ENCODE measurements at regions not wholly inside any gene's neighbourhood (a gene's known extent, or its start where the extent isn't known, plus 50 kb on each side); places are given as distances from the start of the nearest gene placed in this dataset.
A peak's percentile ranks its signal among the peaks of the same experiment; 100 is the strongest.
"Not testable (repeated sequence)": the region's sequence is repeated elsewhere in the genome, so short reads cannot be mapped to it uniquely, and the experiment has no call there.

- DNase-seq, result no peak
Observed at GRCh38 chr15:69554279-69554961, 101.8 kb downstream of the RPLP1 start.

DNA sequence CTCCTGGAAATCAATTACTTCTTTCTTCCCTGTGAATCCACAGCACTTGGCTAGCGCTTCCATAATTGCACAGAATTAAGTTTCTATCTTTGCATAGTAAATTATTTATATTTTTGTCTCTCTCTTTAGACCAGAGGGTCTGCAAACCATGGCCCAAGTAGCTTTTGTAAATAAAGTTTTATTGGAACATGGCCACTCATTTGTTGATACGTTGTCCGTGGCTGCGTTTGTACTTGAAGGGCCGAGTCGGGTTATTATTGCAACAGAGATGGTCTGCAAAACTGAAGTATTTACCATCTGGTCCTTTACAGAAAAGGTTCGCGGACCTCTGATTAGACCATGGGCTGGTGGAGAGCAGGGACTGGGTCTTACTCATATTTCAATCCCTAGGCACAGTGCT lies 102.5 kb downstream of the RPLP1 start:
- DNase-seq, result no peak

DNA sequence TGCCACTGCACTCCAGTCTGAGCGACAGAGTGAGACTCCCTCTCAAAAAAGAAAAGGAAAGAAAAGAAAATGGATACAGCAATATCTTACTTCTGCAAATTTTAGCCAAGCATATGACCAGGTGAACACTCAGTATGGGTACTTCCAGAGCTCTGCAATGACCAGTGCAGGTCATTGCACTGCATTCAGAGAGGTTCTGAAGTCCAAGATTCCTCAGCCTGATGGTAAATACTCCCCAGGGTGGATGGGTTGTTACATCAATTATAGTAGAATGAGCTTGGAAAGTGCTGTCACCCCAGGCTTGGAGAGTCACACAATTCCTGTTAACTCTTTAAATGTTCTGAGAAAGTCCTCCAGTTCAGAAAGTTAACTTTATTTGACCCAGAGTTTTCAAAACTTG lies 103.7 kb downstream of the RPLP1 start:
- no peak for DNase-seq

DNA sequence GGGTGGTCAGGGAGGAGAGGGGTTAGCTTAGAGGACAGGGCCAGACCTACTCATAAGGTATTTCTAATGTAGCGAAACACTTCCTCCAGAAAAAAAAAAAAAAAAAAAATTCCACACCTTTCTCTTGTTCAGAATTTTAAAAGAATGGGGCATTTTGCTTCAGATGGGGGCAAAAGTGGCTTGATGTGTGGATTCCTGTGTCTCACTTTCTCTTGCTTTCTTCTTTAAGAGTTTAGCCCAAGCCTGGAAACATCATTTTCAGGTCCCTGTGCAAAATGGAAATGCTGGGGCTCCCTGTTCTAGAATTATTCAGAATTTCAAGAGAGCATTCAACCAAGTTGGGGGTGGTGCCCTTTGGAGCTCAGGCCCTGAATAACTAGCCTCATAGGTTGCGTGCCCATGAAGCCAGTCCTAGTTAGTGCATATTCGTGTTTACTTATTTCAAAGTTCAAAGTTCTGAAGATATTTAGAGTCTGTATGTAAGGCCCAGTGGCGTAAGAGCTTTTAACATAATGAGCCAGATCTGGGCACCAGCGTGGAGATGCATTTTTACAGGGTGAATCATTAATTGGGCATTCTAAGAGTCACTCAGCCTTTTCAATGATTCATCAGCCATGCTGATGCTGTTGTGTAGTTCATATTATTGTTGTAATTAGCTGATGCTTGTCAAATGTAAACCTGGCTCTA lies 104.5 kb downstream of the RPLP1 start:
- no peak for DNase-seq

GRCh38 chr15:69557707-69558409 lies 105.2 kb downstream of the RPLP1 start:
- no peak for DNase-seq

DNA sequence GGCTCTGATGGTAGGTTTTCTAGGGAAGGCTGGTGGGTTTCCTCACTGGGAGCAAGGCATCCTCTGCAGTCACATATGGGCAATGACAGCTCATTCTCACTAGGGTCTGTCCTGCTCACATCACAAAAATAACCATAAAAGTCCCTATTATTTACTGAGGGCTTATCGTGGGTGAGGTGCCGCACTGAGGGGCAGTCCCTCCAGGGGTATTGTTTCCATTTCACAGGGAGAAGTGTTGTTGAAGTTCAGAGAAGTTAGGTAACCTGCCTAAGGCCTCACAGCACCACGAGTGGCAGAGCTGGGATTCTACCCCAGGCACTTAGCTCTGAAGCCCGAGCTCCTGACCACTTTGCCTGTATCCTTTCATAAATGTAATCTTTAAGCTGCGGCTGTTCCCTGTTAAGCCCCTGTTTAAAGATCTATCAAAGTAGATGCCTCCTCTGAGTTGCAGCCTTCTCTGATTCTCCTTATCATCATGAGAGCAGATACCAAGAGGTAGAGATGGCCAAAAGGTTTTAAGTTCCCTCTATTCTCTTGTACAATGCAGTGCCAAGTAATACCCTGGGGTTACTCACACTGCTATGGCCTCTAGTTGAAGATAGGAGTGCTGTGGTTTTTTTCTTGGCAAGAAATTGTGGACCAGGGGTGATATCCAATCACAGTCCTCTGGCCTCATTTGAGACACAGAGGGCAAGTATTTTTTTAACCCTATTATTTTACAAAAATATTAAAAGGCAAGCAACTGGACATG lies 107.0 kb downstream of the RPLP1 start:
- DNase-seq, result no peak

DNA sequence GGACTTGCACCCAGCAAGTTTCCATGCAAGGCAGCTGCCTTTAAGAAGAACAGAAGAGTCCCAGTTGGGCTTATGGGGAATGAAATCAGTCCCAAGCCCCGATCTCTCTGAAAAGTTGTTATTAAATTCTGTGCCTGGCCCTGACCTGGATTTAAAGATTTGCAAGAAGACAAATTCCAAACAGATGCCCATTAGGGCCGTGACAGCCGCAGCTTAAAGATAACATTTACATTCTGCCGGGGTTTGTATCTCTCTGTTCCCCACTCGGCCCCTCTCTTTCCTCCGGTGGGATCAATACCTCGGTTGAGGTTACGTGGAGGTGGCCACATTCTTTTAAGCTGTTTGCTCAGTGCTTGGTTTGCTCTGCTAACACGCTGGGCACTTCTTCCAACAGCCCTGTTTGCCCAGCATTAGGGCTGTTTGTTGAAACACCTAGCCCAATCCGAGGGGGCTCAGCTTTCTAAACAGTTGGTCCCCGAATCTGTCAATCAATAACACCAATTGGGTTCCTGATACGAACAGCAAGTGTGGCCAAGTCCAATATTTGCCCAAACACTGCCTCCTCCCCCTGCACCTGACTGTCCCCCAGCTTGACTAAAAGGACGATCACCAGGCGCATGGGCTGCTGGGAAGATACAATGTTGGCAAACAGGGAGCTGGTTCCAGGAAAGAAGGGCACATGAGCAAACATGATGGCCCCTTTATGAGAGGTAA lies 108.6 kb downstream of the RPLP1 start:
- DNase-seq, result no peak

DNA sequence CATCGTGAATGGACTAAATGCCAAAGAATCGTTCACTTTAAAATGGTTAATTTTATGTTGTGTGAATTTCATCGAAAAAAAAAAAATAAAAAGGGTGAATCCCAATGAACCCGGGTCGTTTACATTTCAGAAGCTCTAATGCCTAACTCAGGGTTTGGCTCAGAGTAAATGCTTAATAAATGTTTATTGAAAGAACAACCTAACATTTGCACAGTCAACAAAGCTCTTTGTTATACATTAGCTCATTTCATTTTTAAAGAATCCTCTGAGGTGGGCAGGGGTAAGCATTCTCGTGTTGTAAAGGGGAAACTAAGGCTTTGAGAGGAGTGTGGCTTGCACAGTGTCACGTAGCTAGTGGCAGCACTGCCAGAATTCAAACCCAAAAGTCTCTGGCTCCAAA lies 109.5 kb downstream of the RPLP1 start:
- no peak for DNase-seq

DNA sequence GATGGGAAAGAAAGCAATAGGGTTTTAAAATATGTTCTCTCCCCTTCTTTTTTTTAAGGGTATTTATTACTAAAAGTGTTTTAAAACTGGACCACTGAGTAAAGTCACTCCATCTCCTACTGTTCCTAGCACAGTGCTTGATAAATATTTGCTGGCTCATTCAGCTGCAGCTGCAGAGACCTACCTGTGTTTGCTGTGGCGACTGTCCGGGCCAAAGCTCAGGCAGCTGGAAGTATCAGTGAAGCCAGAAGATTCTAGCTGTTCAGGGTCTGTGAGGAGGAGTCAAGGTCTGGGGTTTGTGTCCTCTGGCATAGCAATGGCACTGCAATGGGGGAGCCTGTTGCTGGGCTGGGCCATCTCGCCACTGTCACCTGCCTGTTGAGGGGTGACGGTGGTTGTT lies 109.9 kb downstream of the RPLP1 start:
- no peak for DNase-seq

- no peak for DNase-seq
Observed at GRCh38 chr15:69565066-69565655, 112.5 kb downstream of the RPLP1 start.

GRCh38 chr15:69567238-69567760 lies 114.7 kb downstream of the RPLP1 start:
- not testable (repeated sequence) for DNase-seq

DNA sequence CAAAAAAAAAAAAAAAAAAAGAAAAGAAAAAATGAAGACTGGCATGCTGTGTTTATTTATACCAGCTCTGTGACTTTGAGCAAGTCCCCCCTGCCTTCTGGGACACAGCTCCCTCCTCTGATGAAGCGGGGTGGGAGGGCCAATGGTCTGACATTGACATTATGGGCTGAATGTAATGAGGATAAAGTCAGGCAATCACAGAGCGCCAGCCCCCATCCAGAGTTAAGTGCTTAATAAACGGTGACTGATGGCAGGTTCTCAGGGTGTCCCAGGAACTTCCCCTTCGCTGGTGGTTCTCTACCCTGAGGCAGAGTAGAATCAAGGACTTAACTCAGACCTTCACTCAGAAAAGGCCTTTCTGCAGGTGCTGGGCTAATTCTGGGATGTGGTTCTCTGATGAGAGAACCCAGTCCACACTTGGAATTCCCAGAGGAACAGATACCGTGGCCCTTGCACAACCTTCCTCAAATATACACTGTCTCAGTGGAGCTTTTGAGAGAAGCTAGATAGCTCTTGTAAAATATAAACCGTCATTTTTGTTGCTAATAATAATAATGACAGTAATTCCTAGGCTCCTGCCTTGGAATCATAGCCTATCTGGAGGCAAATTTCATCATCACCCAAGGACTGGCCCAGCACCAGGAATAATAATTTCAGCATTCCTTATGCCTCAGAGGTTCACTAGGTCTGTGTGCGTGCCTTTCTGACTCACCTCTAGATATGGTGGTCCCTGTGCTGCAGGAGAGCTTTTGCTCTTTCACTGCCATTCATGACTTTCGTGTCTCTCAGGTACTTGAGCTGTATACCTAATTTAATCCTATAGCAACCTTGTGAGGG lies 115.8 kb downstream of the RPLP1 start:
- DNase-seq, result no peak

- no peak for DNase-seq
Observed at GRCh38 chr15:69570454-69570853, 117.8 kb downstream of the RPLP1 start.

GRCh38 chr15:69570997-69571396 lies 118.4 kb downstream of the RPLP1 start:
- DNase-seq, result no peak

GRCh38 chr15:69573278-69573677 lies 120.7 kb downstream of the RPLP1 start:
- DNase-seq, result not testable (repeated sequence)

DNA sequence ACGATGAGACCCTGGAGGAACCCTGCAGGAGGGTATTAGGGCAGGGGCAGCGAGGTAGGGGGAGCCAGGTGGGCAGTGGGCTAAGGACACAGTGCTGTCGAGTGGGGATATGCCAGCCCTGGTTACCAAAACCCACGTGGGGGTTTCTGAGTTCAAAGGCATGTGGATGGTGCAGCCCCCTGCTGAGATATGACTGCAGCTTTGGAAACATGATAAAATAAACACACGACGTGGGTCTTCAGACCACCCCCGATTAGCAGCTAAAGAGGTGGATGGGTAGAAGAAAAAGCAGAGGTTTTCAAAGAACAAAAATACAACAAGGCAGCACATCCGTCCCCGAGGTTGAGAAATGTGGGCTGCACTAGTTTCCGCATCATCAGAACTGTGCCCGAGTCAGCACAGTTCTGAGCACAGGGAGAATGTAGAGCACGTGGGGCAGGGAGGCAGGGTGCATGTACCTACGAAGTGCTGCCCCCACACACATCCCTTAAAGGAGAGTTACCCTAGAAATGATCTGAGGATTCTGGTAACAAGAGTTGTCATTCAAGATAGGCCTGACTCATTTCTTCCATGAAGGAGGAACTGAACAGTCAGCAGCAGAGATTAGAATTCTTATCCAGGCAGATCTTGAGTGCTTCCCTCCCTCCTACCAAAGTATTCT lies 121.3 kb downstream of the RPLP1 start:
- DNase-seq, result no peak

DNA sequence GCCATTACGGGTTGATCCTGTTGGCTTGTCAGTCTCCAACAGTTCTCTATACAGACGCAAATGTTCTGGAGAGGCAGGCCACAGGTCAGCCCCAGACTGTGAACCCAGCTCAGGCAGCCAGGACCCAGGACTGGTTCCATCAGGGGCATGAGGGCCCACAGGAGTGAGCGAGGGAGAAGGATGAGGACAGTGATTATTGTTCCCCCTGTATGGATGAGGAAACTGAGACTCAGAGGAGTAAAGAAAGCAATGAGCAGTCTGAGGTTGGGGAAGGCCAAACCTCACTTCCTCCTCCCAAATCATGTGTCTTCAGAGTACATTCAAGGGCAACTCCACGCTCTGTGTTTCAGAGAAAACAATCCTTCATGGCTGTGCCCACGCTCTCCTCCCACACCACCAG lies 121.9 kb downstream of the RPLP1 start:
- DNase-seq, result no peak

- DNase-seq, result no peak
Observed at GRCh38 chr15:69575387-69575786, 122.8 kb downstream of the RPLP1 start.

- peak; percentile 45 for DNase-seq
Observed at GRCh38 chr15:69576035-69576526, 123.5 kb downstream of the RPLP1 start.

DNA sequence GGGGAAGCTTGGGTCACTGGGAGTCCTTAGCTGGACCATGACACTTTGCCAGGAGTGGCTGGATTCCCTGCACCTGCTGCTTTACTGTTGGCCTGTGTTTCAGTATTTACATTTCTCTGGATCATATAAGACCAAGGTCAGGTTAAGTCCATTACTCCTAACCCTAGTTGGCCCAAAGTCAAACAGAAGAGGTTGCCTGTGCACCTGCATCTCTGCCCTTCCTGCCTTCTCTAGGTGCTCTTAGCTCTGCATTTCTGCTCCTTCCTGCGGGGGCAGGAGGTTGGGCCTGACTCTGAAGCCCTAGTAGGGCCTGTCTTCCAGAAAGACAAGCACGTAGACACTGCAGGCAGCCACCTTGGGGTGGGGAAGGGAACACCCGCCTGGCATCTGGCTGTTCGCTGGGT lies 124.3 kb downstream of the RPLP1 start:
- DNase-seq, result no peak

All from 8988T (cell line).